ENCODE measurements at regions not wholly inside any gene's neighbourhood (a gene's known extent, or its start where the extent isn't known, plus 50 kb on each side); places are given as distances from the start of the nearest gene placed in this dataset.

DNA sequence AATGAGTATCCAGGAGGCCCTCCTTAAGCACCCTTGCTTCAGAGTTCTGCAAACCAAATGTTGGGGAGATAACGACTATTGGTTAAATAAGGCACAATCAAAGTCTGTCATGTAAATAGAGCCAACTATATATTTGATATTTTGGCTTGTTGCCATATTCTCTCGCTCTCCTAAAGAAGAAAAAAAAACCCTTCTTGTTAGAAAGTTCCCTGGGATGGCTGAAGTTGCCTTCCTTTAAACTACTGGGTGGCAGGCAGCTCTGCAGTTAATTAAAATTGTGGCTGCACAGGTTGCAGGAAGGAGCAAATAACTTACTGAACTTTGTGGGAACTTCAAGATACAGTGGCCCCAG is 227.0 kb upstream of the ANKRD55 start:
- TF ChIP-seq GATA2 (IDR thresholded peaks at IDR 0.05; ENCODE audit: low read depth, low read length) (no peak), GATA3 (IDR thresholded peaks at IDR 0.05; ENCODE audit: low read depth, low read length) (no peak)

Measured in SH-SY5Y (cell line).